ENCODE measurements at regions not wholly inside any gene's neighbourhood (a gene's known extent, or its start where the extent isn't known, plus 50 kb on each side); places are given as distances from the start of the nearest gene placed in this dataset.
A peak's percentile ranks its signal among the peaks of the same experiment; 100 is the strongest.

GRCh38 chr10:64505501-64505900 lies 984.3 kb downstream of the REEP3 start:
- no peak overlapping the region for H3K4me3 ChIP-seq
- DNase-seq (ENCODE audit: low spot score) (no peak), ATAC-seq (no peak)
- H3K27me3 ChIP-seq (ENCODE audit: insufficient read depth): no peaks in the 10 kb centered on the region
- no peaks in the 10 kb centered on the region for H4K20me1 ChIP-seq (replicated peaks; ENCODE audit: insufficient read depth)
- H3K9me2 ChIP-seq (ENCODE audit: insufficient read depth): no peaks in the 10 kb centered on the region
- H2AFZ ChIP-seq: 0 out of 2 replicates have a peak overlapping the region, but pooled peaks have one; percentile 2
- no peaks in the 10 kb centered on the region for H3K36me3 ChIP-seq (ENCODE audit: insufficient read depth)
- H3K79me2 ChIP-seq (replicated peaks; ENCODE audit: insufficient read depth): no peaks in the 10 kb centered on the region
- no peak overlapping the region for H3K4me2 ChIP-seq
- Mint-ChIP-seq H3K9me3 (no peaks in the 10 kb centered on the region), H3K4me3 (no peak overlapping the region), H3K27ac (no peak overlapping the region), H3K4me1 (peaks cover 9% of the 10 kb centered on the region), H3K36me3 (ENCODE audit: low read depth) (no peaks in the 10 kb centered on the region), H3K27me3 (ENCODE audit: insufficient read depth, low read depth, poor library complexity) (peaks cover 3% of the 10 kb centered on the region)
- TF ChIP-seq CTCF (conservative IDR thresholded peaks at IDR 0.05; ENCODE audit: low read depth in 2 of 2) (no peak), ZNF114 (CRISPR knock-in tag; IDR thresholded peaks at IDR 0.05) (no peak), ZNF331 (CRISPR knock-in tag; IDR thresholded peaks at IDR 0.05; ENCODE audit: low read depth) (no peak), REST (IDR thresholded peaks at IDR 0.05; ENCODE audit: unreplicated experiment) (no peak), ETS1 (IDR thresholded peaks at IDR 0.05) (no peak), JUNB (IDR thresholded peaks at IDR 0.05; ENCODE audit: unreplicated experiment) (no peak), EZH2 (IDR thresholded peaks at IDR 0.05; ENCODE audit: low read depth, unreplicated experiment) (no peak)
- H3F3A ChIP-seq (replicated peaks; ENCODE audit: low read depth): no peaks in the 10 kb centered on the region
- H3K27ac ChIP-seq (ENCODE audit: low read depth): no peak overlapping the region
- peaks cover 11% of the 10 kb centered on the region; the same call in 1 of the 2 replicates for H3K4me1 ChIP-seq (ENCODE audit: insufficient read depth)

- Histone ChIP-seq H3K79me2 (replicated peaks; ENCODE audit: insufficient read depth) (no peaks in the 10 kb centered on the region), H3K4me1 (ENCODE audit: insufficient read depth) (peaks cover 11% of the 10 kb centered on the region; the same call in 1 of the 2 replicates), H3K36me3 (ENCODE audit: insufficient read depth) (no peaks in the 10 kb centered on the region), H3K9me2 (ENCODE audit: insufficient read depth) (no peaks in the 10 kb centered on the region), H2AFZ (no peak overlapping the region), H3K27me3 (ENCODE audit: insufficient read depth) (no peaks in the 10 kb centered on the region), H3K4me2 (no peak overlapping the region), H3F3A (replicated peaks; ENCODE audit: low read depth) (no peaks in the 10 kb centered on the region), H3K4me3 (no peak overlapping the region), H4K20me1 (replicated peaks; ENCODE audit: insufficient read depth) (no peaks in the 10 kb centered on the region), H3K27ac (ENCODE audit: low read depth) (no peak overlapping the region)
- peak overlapping the region; percentile 60 for H3K27ac Mint-ChIP-seq
- no peaks in the 10 kb centered on the region for H3K36me3 Mint-ChIP-seq (ENCODE audit: low read depth)
- H3K27me3 Mint-ChIP-seq (ENCODE audit: insufficient read depth, low read depth, poor library complexity): peaks cover 3% of the 10 kb centered on the region
- no peak for ATAC-seq
- no peaks in the 10 kb centered on the region for H3K9me3 Mint-ChIP-seq
- peak; percentile 16 for DNase-seq (ENCODE audit: low spot score)
- TF ChIP-seq STAT1 (IDR thresholded peaks at IDR 0.05; ENCODE audit: unreplicated experiment) (no peak), REST (IDR thresholded peaks at IDR 0.05; ENCODE audit: unreplicated experiment) (no peak)
- H3K4me3 Mint-ChIP-seq: no peak overlapping the region
- peaks cover 9% of the 10 kb centered on the region for H3K4me1 Mint-ChIP-seq
These were observed 985.8 kb downstream of the REEP3 start for GRCh38 chr10:64506963-64507362.
